SHP77 treated with DMSO at 0.1 percent for 48 hours (cell line): ENCODE measurements at regions not wholly inside any gene's neighbourhood (a gene's known extent, or its start where the extent isn't known, plus 50 kb on each side); places are given as distances from the start of the nearest gene placed in this dataset.

ENCODE experiments used
- DNase-seq: peaks from one replicate; lab custom pipeline; 2025; lab: John Stamatoyannopoulos, UW

DNA sequence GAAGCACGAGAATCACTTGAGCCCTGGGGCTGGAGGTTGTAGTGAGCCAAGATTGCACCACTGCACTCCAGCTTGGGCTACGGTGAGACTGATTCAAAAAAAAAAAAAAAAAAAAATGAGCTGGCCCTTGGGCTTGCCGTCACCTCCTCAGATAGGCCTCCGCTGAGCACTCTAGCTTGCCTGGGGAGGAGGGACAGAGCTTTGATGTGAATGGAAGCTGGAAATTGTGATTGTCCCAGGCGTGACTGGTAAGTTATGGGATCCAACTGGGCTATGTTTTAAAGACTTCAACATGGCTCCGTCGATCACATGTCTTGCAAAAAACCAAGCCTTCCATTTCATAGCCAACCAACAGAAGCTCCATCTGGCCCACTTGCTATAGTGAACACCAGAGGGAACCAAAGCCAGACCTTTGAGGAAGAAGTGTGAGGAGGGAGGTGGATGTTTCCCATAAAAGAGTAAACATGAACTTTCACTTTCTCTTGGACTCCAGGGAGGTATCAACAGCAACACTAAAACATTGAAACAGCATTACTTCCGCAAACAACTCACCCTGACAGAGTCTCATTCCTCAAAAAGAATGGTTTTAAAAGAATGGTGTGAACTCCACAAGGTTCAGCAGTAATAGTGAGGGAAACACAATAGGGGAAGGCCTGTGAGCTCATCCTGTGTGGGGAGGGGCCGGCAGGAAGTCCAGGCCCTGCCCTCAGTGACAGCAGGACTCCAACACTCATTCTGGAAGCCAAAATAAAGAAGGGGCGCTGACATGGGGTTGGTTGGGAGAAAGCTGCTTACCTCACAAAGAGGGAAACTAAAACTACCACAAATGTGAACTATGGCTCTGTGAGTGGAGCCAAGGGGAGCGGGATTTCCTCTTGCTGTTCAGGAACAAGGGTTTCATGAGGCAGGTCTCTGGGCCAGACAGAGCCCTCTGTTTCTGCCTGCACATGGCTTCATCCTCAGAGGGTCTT, 59.2 kb upstream of the IL12A start:
- no peak for DNase-seq

DNA sequence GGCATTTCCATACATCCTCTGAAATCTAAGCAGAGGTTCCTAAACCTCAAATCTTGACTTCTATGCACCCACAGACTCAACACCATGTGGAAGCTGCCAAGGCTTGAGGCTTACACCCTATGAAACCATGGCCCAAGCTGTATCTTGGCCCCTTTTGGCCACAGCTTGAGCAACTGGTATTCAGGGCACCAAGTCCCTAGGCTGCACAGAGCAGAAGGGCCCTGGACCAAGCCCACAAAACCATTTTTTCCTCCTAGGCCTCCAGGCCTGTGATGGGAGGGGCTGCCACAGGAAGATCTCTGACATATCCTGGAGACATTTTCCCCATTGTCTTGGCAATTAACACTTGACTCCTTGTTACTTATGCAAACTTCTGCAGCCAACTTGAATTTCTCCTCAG, 54.4 kb upstream of the IL12A start:
- DNase-seq = no peak

DNA sequence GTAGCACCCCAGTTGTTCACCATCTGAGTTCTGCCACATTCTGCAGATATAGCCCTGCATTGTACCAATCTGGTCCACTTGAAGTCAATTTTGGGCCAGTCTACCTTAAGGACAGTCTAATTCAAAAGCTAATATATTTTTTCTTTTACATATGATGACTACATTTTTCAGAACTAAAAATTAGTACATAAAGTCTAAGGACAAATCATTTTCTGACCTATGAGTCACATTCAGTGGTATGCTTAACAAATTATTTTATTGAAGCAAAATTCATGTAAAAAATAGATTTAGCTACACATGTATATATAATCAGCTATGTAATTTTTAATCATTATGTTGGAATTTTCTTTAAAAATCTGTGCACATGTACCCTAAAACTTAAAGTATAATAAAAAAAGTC, 52.1 kb upstream of the IL12A start:
- DNase-seq = no peak

DNA sequence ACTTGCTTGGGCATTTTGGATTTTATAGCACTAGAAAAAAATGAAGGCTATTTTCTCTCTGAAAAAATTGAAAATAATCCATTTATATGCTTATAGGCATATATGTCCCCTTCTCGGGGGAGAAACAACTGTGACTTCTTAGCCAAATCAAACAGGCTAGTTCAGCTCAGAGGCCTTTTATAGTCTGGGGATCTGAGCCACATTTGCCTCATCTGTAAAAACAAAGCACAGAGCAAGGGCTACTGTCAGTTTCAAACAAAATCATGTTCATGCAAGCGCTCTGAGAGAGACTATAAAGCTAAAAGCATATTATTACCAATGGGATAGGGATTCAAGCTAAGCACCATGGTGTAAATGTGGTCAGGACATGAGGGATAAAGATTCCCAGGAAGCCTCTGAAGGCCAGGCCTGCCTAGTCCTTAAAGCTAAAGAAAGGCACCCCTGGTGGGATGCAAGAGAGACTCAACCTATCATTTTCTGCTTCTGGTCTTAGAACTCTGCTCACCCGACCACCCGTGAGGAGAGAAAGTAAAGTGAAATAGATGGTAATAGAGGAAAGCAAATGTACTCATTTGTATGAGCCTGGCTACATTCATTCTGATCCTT, 51.0 kb upstream of the IL12A start:
- DNase-seq = no peak

DNA sequence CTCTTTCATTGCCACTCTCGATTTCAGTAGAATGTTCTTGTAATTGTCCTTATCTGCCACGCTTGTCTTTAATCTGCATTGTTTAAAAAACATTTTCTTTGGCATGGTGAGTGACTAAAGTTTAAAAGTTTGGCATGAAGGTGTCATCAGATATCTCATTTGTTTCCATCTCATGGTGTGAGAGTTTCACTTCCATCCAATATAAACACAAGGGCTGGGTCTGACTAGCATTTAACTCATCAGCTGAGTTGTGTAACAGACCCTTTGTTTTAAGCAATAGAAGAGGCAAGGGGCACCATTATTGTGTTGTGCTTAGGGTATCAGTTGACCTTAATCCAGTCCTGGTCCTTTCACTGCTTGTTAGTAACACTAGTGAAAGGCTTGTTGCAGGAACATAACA, 49.9 kb upstream of the IL12A start:
- no peak for DNase-seq
